PC-3 (cell line): ENCODE measurements at regions not wholly inside any gene's neighbourhood (a gene's known extent, or its start where the extent isn't known, plus 50 kb on each side); places are given as distances from the start of the nearest gene placed in this dataset.

ENCODE experiments used
- ATAC-seq: fragments of 200-7000 bp; cut with Tn5 transposase; 2 replicates; pipeline ENCODE4 v1.9.1; 2020; ENCODE audit warnings: mild to moderate bottlenecking, moderate library complexity
- BruUV-seq: library from RNA; stranded (reverse); fragments of 400-500 nt; replicated peaks from 2 replicates; lab custom pipeline; 2021; lab: Mats Ljungman, UMichigan
- CTCF ChIA-PET: fragments of 300-600 bp; sonication (Branson Sonifier 250); formaldehyde crosslinking; loops from one replicate; lab custom pipeline; 2022; ENCODE audit warnings: antibody characterized with exemption; lab: Charles Lee
- POLR2A ChIA-PET: fragments of 300-600 bp; sonication (Branson Sonifier 250); formaldehyde crosslinking; loops from one replicate; lab custom pipeline; 2022; ENCODE audit warnings: antibody characterized with exemption; ENCODE audit not compliant: unreplicated experiment; lab: Charles Lee
- DNase-seq: peaks from one replicate; pipeline ENCODE4 v3.0.0-alpha.2; 2015
- H2AFZ ChIP-seq: fragments of 300-600 bp; sonication (generic); 2 replicates; pipeline ENCODE4 v1.6.0; 2016; ENCODE audit warnings: antibody characterized with exemption, low read length
- H3F3A ChIP-seq: fragments of 300-600 bp; sonication (generic); one replicate; pipeline ENCODE4 v1.6.0; 2017; ENCODE audit warnings: antibody characterized with exemption, low read length, control low read depth, mild to moderate bottlenecking; ENCODE audit not compliant: unreplicated experiment
- H3K27ac ChIP-seq: fragments of 300-600 bp; sonication (generic); 2 replicates; pipeline ENCODE4 v1.5.1; 2016; ENCODE audit warnings: mild to moderate bottlenecking, low read length
- H3K27me3 ChIP-seq: fragments of 300-600 bp; sonication (generic); 2 replicates; pipeline ENCODE4 v1.6.1; 2016; ENCODE audit warnings: low read length, mixed read lengths
- H3K36me3 ChIP-seq: fragments of 300-600 bp; sonication (generic); 2 replicates; pipeline ENCODE4 v1.6.1; 2016; ENCODE audit warnings: low read depth, mixed run types, low read length, mixed read lengths
- H3K4me1 ChIP-seq: fragments of 300-600 bp; sonication (generic); 2 replicates; pipeline ENCODE4 v1.5.1; 2016; ENCODE audit warnings: low read length; ENCODE audit not compliant: insufficient read depth
- H3K4me2 ChIP-seq: fragments of 300-600 bp; sonication (generic); 2 replicates; pipeline ENCODE4 v1.6.0; 2016; ENCODE audit warnings: low read length
- H3K4me3 ChIP-seq: fragments of 300-600 bp; sonication (generic); 2 replicates; pipeline ENCODE4 v1.5.1; 2016; ENCODE audit warnings: mild to moderate bottlenecking, low read length, mixed read lengths
- H3K79me2 ChIP-seq: fragments of 300-600 bp; sonication (generic); 2 replicates; pipeline ENCODE4 v1.6.1; 2017; ENCODE audit warnings: low read length, mixed read lengths
- H3K9ac ChIP-seq: fragments of 300-600 bp; sonication (generic); 2 replicates; pipeline ENCODE4 v1.6.0; 2016; ENCODE audit warnings: mild to moderate bottlenecking, low read length
- H3K9me2 ChIP-seq: fragments of 300-600 bp; sonication (generic); replicated peaks from 2 replicates; pipeline ENCODE4 v1.6.1; 2016; ENCODE audit warnings: mixed run types, low read length, mixed read lengths
- H3K9me3 ChIP-seq: fragments of 300-600 bp; sonication (generic); 2 replicates; pipeline ENCODE4 v1.6.1; 2016; ENCODE audit warnings: low read length, mixed read lengths
- H4K20me1 ChIP-seq: fragments of 300-600 bp; sonication (generic); 2 replicates; pipeline ENCODE4 v1.6.1; 2016; ENCODE audit warnings: low read length, mixed read lengths
- CTCF ChIP-seq: fragments of 300-600 bp; sonication (generic); conservative IDR thresholded peaks from 2 replicates; pipeline ENCODE4 v1.5.1; 2017; ENCODE audit warnings: antibody characterized with exemption, low read depth, mild to moderate bottlenecking, low read length
- EZH2 ChIP-seq: fragments of 300-600 bp; sonication (generic); IDR thresholded peaks from one replicate; pipeline ENCODE4 v1.6.1; 2017; ENCODE audit warnings: antibody characterized with exemption, mild to moderate bottlenecking, low read length; ENCODE audit not compliant: unreplicated experiment
- EZH2phosphoT487 ChIP-seq: fragments of 300-600 bp; sonication (generic); IDR thresholded peaks from 2 replicates; pipeline ENCODE4 v1.6.1; 2018; ENCODE audit warnings: mild to moderate bottlenecking, antibody characterized with exemption, low read length, borderline replicate concordance
- intact Hi-C: fragments of 100-400 bp; cut with micrococcal nuclease; formaldehyde crosslinking; loops from 2 replicates; pipeline ENCODE4 v1.9.0; 2023

- no peak overlapping the region for H3K4me2 ChIP-seq
- H3K27ac ChIP-seq = no peak overlapping the region
- H3F3A ChIP-seq = no peaks in the 10 kb centered on the region
- no peaks in the 10 kb centered on the region for H3K4me1 ChIP-seq
- no peak for ATAC-seq
- H3K9me3 ChIP-seq = no peaks in the 10 kb centered on the region
- no peaks in the 10 kb centered on the region for H3K79me2 ChIP-seq
- intact Hi-C loops = no loop called here
- peaks cover 33% of the 10 kb centered on the region for H3K27me3 ChIP-seq
- H2AFZ ChIP-seq = no peak overlapping the region
- CTCF ChIA-PET = no interaction called here
- POLR2A ChIA-PET = no interaction called here
- H3K9ac ChIP-seq = no peak overlapping the region
- no peak overlapping the region for H3K4me3 ChIP-seq
- no peak for DNase-seq
- BruUV-seq = no TSS peak
- H3K36me3 ChIP-seq = no peaks in the 10 kb centered on the region
- TF ChIP-seq CTCF (no peak), EZH2 (no peak), EZH2phosphoT487 (no peak)
- H4K20me1 ChIP-seq = no peaks in the 10 kb centered on the region
- H3K9me2 ChIP-seq = no peaks in the 10 kb centered on the region
Measured at GRCh38 chr18:75644871-75645270, 217.4 kb upstream of the SMIM21 start.

- ChIA-PET CTCF (no interaction called here), POLR2A (no interaction called here)
- H3K9ac ChIP-seq = no peak overlapping the region
- H3K36me3 ChIP-seq = no peaks in the 10 kb centered on the region
- H3K27me3 ChIP-seq = peaks cover 48% of the 10 kb centered on the region
- no peak overlapping the region for H2AFZ ChIP-seq
- H3K9me2 ChIP-seq = no peaks in the 10 kb centered on the region
- no peaks in the 10 kb centered on the region for H3K4me1 ChIP-seq
- ATAC-seq = no peak
- no peak for TF ChIP-seq CTCF
- no peak for TF ChIP-seq EZH2
- TF ChIP-seq EZH2phosphoT487 = no peak
- BruUV-seq = no TSS peak
- DNase-seq = no peak
- no peaks in the 10 kb centered on the region for H3F3A ChIP-seq
- H3K4me2 ChIP-seq = no peak overlapping the region
- no peak overlapping the region for H3K27ac ChIP-seq
- H3K9me3 ChIP-seq = no peaks in the 10 kb centered on the region
- H3K79me2 ChIP-seq = no peaks in the 10 kb centered on the region
- intact Hi-C loops = no loop called here
- H3K4me3 ChIP-seq = no peak overlapping the region
- no peaks in the 10 kb centered on the region for H4K20me1 ChIP-seq
Measured at GRCh38 chr18:75643083-75643482, 215.6 kb upstream of the SMIM21 start.

GRCh38 chr18:75639472-75639831 lies 211.9 kb upstream of the SMIM21 start:
- Histone ChIP-seq H3K9me3 (no peaks in the 10 kb centered on the region), H3K36me3 (no peaks in the 10 kb centered on the region), H3K27me3 (peaks cover 57% of the 10 kb centered on the region), H3F3A (no peaks in the 10 kb centered on the region), H3K4me1 (no peaks in the 10 kb centered on the region), H3K4me3 (no peak overlapping the region), H3K4me2 (no peak overlapping the region), H4K20me1 (no peaks in the 10 kb centered on the region), H3K79me2 (no peaks in the 10 kb centered on the region), H3K9me2 (no peaks in the 10 kb centered on the region), H2AFZ (no peak overlapping the region), H3K27ac (no peak overlapping the region), H3K9ac (no peak overlapping the region)
- CTCF ChIA-PET = no interaction called here
- ATAC-seq (no peak), DNase-seq (no peak)
- intact Hi-C loops = no loop called here
- POLR2A ChIA-PET = no interaction called here
- BruUV-seq = no TSS peak
- TF ChIP-seq EZH2 = no peak
- no peak for TF ChIP-seq EZH2phosphoT487
- TF ChIP-seq CTCF = no peak
